ENCODE measurements at regions not wholly inside any gene's neighbourhood (a gene's known extent, or its start where the extent isn't known, plus 50 kb on each side); places are given as distances from the start of the nearest gene placed in this dataset.

DNA sequence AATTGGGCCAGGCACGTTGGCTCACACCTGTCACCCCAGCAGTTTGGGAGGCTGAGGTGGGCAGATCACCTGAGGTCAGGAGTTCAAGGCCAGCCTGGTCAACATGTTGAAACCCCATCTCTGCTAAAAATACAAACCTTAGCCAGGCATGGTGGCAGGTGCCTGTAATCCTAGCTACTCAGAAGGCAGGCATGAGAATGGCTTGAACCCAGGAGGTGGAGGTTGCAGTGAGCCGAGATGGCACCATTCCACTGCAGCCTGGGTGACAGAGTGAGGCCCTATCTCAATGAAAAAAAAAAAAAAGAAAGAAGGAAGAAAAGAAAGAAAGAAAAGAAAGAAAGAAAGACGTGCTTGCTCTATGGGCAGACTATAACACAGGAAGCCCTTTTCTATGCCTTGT, 84.4 kb downstream of the FOXL1 start:
- no peak for DNase-seq
- intact Hi-C loops (cut with DNase I) = no loop called here

DNA sequence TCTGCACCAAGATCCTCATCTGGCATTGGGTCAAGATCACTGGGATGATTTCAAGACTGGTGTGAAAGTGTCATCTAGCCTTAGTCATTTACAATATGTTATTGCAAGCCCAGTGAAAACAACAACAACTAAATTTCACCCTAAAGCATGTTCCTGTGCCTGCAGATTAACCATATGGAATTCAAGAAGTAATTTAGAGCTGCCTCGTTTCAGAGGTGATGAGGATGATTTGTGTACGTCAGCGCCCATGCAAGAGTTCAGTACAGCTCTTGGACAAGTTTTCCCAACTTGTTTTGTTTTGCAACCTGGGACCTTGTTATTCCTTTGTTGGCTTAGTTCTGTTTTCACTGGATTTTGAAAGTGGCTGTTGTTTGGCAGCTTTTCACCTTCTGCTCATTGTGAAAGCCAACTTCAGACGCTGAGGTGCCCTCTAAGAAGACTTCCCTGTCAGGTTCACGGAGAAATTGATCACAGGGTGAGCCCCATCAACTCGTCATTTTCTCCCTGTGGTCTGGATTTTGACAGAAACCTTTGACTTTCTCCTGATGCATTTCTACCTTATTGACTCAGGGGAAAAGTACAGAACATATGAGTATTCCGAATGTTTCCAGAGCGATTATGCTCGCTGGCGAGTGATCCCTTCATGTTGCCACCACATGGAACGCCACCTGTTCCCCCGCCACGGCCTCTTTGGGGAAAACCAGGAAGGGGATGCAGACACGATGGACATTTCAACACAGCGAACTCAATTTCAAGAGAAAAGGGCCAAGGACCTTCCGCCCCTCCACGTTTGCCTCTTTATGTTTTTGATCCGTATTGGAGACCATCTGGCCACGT, 85.6 kb downstream of the FOXL1 start:
- DNase-seq = no peak
- intact Hi-C loops (cut with DNase I) = no loop called here

DNA sequence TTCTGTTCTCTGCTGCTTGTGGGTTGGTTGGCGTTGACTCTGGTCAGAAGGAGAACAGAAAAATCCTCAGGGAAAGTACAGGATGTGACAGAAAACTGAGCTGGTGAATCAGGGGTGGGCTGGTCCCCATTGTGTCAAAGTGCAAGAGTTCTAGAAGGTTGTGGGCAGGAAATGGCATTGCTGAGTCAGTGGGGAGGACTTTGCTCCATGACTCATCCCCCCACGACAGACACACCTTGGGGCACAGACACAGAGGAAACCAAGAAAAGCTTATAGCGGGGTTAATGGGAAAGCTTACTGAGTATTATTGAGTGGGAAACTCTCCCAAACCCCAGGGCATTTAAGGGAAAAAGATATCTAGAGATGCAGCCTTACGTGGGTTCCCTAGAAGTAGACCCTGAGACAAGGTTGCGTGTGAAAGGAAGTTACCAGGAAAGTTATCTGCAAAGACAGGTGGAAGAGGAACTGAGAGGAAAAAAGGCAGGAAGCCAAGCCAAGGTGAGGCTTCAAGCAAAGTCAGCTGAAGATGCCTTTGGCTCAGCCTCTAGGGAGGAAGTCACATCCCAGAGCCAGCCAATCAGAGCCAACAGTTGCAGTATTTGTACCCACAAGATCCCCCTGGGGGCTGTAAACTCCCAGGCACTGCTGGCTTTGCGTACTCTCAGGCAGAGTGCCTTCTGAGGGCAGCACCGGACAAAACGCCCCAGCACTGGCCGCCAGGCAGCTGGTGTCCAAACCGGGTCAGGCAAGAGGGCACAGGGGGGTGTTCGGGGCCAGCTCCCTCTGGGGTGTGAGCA, 86.4 kb downstream of the FOXL1 start:
- DNase-seq = no peak
- intact Hi-C loops (cut with DNase I) = no loop called here

DNA sequence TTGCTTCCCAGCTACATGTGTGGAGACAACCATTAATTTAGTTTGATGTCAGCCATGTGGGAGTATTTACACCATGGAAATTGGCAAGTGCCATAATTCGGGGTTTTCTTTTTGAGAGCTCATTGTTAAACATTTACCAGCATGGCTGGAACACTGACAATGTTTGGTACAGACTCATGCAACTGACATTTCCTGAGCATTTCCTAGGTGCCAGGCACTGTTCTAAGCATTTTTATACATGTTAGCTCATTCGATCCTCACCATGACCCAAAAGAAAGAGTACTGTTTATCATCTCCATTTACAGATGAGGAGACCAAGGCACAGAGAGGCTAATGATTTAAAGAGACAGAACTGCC, 86.9 kb downstream of the FOXL1 start:
- intact Hi-C loops (cut with DNase I) = no loop called here
- no peak for DNase-seq

DNA sequence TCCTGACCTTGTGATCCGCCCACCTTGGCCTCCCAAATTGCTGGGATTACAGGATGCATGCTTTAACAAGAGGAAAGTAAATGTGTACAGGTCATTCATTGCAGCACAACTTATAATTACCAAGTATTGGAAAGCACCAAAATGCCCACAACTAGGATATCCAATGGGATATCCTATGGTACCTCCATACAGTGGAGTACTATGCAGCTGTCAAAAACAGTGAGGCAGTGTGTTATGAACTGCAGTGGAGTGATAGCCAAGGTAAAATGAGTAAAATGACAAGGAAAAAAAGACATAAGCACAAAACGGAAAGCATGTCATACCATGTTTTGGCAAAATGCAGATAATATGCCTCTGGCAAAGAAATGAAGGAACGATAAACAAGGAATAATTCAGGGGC, 87.6 kb downstream of the FOXL1 start:
- no peak for DNase-seq
- intact Hi-C loops (cut with DNase I) = no loop called here

DNA sequence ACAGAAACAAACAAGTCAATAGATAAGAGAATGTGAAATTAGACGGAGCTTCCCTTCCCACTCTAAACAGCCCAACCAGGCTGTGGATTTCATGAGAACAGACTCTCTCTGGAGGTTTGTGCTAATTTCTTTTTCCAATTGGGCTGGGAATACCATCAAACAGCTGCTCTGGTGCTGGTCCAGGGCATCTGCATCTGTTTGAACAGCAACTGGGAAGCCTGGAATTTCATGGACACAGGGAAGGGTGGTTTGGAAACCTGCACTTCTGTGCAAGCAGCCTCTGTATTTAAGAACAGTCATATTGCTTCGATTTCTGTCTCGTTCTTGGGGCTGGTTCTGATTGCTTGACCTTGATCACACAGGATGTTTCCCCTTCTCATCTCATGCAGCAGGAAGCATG, 88.7 kb downstream of the FOXL1 start:
- DNase-seq = no peak
- intact Hi-C loops (cut with DNase I) = no loop called here

DNA sequence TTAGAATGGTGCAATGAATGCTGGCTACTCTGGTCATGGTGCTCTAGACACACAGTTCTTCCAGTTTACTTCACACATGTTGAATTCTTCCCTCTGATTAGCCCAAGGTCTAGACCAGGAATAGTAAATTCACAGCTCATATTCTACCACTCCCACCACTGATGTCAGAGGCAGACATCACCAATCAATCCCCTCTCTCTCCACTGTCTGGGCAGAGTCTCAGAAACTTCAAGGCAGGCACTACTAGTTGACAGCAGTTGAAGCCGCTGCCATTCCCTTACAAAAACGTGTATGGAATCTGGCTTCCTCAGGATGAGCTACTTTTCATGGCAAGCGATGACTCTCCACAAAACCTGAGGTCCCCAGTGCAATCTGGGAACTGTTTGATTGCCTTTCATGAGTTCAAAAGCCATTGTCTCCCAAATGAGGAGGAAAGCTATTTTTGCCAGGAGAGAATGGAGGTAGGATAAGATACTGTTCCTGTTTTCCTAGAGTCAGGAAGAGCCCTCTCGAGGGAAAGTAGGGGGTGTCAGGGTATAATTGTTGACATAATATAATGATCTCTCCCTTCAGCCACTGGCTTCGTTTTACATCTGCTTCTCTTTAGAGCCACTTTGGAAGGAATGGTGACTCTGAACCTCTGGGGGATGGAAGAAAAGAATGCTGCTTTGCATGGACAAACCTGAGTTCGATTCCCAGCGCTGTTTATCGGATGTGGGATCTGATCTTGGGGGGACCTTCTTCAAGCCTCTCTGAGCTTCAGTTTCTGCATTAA, 90.0 kb downstream of the FOXL1 start:
- intact Hi-C loops (cut with DNase I) = no loop called here
- DNase-seq = no peak

DNA sequence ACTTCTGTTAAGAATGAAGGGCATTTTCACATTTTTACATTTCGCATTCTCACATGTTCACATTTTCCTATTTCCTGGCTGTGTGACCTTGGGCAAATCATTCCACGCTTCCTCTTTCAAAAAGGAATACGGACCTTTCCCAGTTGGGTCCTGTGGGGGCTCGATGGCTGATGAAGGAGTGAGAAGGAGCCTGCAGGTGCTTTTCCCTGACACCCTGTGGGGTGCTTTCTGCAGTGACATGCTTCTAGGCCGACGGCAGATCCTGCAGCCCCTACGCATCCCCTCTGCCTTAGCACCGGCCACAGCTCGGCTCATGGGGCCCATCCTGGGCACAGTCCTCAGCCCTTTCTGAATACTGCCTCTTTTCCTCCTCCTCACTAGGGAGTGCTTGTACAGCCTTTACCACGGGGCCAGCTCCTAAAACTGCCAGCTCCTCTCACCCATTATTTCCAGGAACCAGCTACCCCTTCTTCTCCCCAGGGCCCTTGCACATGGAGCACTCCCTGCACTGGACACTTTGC, 91.0 kb downstream of the FOXL1 start:
- no peak for DNase-seq
- intact Hi-C loops (cut with DNase I) = no loop called here

DNA sequence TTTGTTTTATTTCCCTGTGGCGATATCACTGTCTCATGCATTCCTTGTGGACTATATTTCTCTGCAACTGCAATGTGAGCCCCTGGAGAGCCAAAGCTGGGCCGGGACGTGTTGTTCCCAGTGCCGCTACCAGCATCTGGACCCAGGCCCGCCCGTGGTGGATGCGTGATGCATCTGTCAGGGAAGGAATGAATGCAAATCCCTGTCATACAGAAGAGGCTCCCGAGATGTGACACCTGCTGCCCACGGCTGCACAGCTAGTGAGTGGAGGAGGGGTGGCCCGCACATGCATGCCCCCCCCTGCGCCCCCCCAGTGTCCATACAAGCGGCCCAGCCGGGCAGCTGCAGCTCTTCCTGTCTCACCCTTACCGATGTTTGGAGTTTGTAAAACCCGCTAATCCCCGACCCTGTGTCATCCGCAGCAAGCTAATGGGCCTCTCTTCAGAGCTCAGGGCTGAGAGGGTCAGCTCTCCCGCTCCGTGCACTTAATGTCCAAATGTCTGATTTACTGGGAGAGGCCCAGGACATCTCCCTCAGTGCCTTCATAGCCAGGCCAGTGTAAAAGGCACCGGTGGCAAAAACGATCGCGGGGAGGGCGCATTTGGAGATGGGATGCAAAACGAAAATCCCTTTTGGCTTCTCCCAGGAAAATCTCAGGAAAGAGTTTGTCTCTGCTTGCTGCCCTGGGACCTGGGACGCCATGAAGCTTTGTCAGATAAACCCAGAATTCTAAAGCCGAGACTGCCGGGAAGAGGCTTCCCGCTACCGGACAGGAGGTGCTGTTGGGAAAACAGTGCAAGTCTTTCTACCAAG, 91.8 kb downstream of the FOXL1 start:
- no peak for DNase-seq

DNA sequence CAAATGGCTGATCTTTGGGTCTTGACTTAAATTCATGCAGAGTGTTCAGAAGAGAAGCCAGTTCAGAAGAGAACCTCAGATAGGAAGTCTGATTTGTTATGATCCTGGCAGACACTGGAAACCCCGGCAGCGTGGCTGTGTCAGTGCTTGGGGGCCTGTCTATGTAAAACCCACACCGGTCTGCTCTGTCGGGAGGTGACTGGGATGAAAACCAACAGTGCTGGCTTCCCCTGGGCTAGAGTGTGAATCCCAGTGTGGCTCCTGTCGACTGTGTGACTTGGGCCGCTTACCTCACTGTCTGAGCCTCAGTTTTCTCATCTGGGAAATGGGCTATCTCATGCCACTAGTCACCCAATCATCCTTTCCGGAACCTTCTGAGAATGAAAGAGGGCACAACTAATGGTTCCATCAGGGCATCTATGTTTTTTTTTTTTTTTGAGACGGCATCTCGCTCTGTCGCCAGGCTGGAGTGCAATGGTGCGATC, 92.4 kb downstream of the FOXL1 start:
- intact Hi-C loops (cut with DNase I) = no loop called here
- no peak for DNase-seq

More for the DNA sequence above, 91.8 kb downstream of the FOXL1 start:
- intact Hi-C loops (cut with DNase I) = no loop called here

DNA sequence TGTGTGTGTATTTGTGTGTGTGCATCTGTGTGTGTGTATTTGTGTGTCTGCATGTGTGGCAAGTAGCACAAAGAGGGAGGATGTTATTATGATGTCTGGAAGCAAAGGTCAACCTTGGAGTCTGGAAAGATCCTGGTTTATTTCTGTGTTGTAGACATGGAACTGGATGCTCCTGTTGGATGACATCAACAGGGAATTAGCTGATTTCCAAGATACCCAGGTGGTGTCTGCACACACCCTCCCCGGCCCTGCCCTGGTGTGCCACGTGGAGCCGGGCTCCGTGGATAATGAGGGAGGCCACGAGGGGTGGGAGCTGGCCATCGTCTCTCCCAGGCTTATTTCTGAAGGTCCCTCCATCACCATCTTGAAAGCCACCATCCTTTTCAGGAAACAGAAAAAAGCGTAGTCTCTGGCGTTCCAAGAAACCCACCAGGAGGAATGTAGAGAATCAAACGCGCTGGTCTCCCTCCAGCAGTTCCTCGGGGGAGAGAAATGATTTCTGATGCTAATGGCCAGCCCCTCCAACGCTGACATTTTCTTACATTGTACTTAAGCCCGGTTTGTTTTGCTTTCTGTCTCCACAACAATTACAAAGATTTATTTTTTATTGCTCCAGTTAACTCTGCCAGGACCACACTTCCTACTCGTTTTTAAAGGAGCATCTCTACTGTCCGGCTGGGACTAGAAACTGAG, 93.3 kb downstream of the FOXL1 start:
- DNase-seq = no peak
- intact Hi-C loops (cut with DNase I) = no loop called here

DNA sequence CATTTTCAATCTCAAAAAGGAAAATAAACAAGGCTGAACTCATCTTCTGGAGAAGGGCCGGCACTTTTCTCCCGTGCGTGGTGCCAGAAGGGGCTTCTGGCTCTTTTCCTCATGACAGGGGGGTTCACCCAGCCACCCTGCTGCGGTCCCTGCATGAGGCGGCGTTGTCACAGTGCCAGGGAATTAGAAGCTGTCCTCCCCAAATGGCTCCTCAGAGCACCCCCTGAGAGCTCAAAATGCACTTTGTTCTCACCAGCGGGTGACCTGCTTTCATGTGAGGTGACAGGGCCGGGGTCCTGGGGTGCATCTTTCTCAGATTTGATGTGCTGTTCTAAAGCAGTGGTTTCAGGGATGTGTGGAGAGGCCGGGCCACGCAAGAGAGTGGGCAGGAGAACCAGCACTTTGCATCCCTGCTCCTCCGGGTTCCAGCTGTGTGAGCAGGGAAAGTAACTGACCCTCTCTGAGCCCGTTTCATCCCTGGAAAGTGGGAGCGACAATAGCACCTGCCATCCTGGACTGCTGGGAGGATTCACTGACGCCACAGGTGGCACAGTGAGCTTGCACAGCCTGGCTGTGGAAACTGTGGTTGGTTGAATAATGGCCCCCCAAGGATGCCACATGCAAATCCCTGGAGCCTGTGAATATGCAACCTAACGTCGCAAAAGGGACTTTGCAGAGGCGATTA, 94.0 kb downstream of the FOXL1 start:
- no peak for DNase-seq
- intact Hi-C loops (cut with DNase I) = no loop called here

DNA sequence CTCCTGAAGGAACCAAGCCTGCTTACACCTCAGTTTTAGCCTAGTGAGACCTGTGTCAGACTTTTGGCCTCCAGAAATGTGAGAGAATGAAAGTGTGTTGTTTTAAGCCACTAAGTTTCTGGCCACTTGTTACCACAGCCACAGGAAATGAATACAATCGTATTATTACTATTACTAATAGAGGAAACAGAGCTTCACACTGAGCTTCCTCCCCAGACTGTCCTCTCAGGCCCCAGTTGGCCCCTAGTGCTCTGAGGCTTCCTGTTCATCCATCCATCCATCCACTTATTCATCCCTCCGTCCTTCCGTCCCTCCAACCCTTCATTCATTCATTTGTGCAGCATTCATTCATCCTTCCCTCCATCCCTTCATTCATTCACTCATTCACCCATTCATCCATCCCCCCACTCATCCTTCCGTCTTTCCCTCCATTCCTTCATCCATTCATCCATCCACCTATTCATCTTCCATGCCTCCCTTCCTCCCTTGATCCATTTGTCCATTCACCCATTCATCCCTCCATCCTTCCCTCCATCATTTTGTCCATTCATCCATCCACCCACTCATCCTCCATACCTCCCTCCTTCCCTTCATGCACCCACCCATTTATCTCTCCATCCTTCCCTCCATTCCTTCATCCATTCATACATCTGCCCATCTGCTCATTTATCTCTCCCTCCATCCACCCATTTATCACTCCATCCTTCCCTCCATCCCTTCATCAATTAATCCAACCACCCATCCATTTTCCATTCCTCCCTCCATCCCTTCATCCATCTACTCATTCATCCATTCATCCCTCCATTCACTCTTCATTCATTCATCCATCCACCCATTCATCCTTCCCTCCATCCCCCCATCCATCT, 95.0 kb downstream of the FOXL1 start:
- intact Hi-C loops (cut with DNase I) = no loop called here
- DNase-seq = no peak

DNA sequence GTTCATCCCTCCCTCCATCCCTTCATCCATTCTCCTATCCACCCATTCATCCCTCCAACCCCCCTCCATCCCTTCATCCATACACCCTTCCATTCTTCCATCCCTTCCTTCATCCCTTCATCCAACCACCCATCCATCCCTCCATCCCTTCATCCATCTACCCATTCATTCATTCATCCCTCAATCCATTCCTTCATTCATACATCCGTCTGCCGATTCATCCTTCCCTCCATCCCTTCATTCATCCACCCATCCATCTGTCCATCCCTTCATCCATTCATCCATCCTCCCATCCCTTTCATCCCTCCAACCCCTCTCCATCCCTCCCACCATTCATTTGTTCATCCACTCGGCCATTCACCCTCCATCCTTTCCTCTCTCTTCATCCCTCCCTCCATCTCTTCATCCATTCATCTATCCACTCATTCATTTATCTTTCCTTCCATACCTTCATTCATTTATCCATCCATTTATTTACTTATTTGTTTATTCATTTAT, 95.7 kb downstream of the FOXL1 start:
- intact Hi-C loops (cut with DNase I) = no loop called here
- DNase-seq = no peak

DNA sequence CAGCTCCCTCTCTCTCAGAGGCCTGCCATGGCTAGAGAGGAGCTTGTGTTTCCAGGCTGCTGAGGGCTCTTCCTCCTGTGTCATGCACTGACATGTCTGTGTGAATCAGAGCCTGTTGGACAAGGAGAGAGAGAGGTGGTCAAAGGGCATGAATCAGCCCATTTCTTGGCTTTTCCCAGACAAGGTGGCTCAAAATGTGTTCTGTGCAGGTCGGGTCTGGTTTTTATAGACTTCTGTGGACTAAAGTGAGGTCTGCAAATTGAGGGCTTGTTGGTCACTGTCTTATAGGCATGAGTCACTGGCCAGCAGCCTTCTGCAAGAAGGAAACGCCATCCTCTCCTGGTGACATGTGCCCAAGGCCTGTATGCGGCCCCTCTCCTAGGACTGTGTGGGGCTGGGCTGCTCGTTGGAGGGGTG, 97.9 kb downstream of the FOXL1 start:
- intact Hi-C loops (cut with DNase I) = no loop called here
- no peak for DNase-seq

DNA sequence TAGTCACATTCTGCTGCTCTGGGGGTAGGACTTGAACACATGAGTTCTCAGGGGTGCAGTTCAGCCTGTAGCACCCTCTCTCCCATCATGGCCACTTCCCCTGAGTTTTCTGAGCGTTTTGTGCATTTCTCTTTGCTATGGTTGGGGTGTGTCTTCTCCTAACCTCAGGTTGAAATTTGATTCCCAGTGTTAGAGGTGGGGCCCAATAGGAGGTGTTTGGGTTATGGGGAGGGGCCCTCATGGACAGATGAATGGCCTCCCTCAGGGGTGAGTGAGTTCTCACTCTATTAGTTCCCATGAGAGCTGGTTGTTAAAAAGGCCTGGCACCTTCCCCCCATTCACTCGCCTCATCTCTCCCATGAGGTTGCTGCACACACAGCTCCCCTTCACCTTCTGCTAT, 101.1 kb downstream of the FOXL1 start:
- intact Hi-C loops (cut with DNase I) = no loop called here
- no peak for DNase-seq
